ENCODE measurements at regions not wholly inside any gene's neighbourhood (a gene's known extent, or its start where the extent isn't known, plus 50 kb on each side); places are given as distances from the start of the nearest gene placed in this dataset.
"Not testable (repeated sequence)": the region's sequence is repeated elsewhere in the genome, so short reads cannot be mapped to it uniquely, and the experiment has no call there.

DNA sequence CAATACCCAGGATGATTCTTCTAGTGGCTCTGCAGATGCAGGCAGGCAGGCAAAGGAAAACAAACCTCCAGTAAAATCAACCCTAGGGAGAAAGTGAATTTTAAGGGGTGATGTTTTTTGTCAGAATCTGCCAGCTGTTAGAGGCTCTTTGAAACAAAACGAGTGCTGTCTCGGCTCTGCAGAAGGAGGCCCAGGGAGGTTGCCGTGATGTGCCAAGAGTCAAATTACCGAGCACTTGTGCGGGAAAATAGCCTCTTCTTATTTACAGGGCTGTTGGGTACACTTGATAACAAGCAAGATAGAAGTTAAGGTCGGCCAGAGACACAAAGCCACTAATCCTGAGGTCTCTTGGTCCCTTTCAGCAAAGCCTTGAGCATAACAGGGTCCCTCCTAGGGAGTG is 68.9 kb upstream of the EEF2KMT start:
- DNase-seq, result no peak
- no peaks in the 10 kb centered on the region for H3K36me3 ChIP-seq
- no peaks in the 10 kb centered on the region for H3K4me1 ChIP-seq
- WGBS, 5 donors, result 13 to 29% (median 26%) methylated on average over 6 of the region's 6 CpGs
- H3K9me3 ChIP-seq, result peaks cover 0 to 14% (median 9%) of the 10 kb centered on the region in 8 donors
- H3K4me3 ChIP-seq, result no peak overlapping the region
- no peak for TF ChIP-seq POLR2AphosphoS5 (IDR thresholded peaks at IDR 0.05)
- TF ChIP-seq, protein P1, sequence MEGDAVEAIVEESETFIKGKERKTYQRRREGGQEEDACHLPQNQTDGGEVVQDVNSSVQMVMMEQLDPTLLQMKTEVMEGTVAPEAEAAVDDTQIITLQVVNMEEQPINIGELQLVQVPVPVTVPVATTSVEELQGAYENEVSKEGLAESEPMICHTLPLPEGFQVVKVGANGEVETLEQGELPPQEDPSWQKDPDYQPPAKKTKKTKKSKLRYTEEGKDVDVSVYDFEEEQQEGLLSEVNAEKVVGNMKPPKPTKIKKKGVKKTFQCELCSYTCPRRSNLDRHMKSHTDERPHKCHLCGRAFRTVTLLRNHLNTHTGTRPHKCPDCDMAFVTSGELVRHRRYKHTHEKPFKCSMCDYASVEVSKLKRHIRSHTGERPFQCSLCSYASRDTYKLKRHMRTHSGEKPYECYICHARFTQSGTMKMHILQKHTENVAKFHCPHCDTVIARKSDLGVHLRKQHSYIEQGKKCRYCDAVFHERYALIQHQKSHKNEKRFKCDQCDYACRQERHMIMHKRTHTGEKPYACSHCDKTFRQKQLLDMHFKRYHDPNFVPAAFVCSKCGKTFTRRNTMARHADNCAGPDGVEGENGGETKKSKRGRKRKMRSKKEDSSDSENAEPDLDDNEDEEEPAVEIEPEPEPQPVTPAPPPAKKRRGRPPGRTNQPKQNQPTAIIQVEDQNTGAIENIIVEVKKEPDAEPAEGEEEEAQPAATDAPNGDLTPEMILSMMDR (IDR thresholded peaks at IDR 0.05 in 8 of 11, conservative IDR thresholded peaks at IDR 0.05 in 3 of 11), result no peak
- no peak for TF ChIP-seq POLR2A (IDR thresholded peaks at IDR 0.05)
- no peak overlapping the region for H3K27ac ChIP-seq
- intact Hi-C loops (cut with DNase I; ENCODE audit: low total_unique reads), result no loop called here
- peaks cover 0 to 30% (median 0%) of the 10 kb centered on the region in 7 donors for H3K27me3 ChIP-seq (replicated peaks in 1 of 7)

DNA sequence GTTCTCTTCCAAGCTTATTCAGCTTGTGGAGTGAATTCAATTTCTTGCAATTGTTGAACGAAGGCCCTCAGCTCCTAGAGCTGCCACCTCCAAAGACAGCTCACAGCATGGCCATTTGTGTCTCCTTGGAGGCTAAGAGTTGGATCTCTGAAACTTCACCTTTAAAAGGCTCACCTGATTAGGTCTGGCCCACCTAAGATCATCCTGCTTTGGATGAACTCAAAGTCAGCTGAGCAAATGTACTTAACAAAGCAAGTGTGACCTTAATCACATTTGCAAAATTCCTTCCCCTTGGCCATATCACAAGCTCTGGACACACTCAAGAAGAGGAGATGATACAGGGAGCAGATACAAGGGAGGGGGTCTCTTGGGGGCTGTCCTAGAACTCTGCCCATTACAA is 67.8 kb upstream of the EEF2KMT start:
- peaks cover 0 to 30% (median 0%) of the 10 kb centered on the region in 7 donors for H3K27me3 ChIP-seq (replicated peaks in 1 of 7)
- peaks cover 0 to 19% (median 11%) of the 10 kb centered on the region in 8 donors for H3K9me3 ChIP-seq
- 78 to 100% (median 86%) methylated on average over 1 of the region's 1 CpG for WGBS, 5 donors
- H3K27ac ChIP-seq; H3K36me3 ChIP-seq; DNase-seq; H3K4me3 ChIP-seq; H3K4me1 ChIP-seq; intact Hi-C loops (cut with DNase I; ENCODE audit: low total_unique reads): not testable (repeated sequence)

DNA sequence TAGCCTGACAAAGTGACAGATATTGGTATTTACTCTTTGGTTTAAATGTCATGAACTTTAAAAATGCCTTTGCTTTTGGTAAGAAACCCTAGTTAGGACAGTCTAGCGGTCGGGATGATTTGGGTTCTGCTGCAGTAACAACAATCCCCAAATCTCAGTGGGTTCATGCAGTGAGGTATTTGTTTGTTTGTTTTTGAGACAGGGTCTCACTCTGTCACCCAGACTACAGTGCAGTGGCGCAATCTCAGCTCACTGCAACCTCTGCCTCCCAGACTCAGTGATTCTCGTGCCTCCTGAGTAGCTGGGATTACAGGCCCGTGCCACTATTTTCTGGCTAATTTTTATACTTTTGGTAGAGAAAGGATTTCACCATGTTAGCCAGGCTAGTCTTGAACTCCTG is 65.2 kb upstream of the EEF2KMT start:
- H3K27ac ChIP-seq; DNase-seq; H3K4me3 ChIP-seq; H3K4me1 ChIP-seq; intact Hi-C loops (cut with DNase I; ENCODE audit: low total_unique reads); H3K36me3 ChIP-seq: not testable (repeated sequence)
- Histone ChIP-seq H3K27me3 (replicated peaks in 1 of 7) (peaks cover 0 to 25% (median 0%) of the 10 kb centered on the region in 7 donors), H3K9me3 (peaks cover 0 to 19% (median 11%) of the 10 kb centered on the region in 8 donors)
- 79 to 89% (median 86%) methylated on average over 5 of the region's 5 CpGs for WGBS, 5 donors

DNA sequence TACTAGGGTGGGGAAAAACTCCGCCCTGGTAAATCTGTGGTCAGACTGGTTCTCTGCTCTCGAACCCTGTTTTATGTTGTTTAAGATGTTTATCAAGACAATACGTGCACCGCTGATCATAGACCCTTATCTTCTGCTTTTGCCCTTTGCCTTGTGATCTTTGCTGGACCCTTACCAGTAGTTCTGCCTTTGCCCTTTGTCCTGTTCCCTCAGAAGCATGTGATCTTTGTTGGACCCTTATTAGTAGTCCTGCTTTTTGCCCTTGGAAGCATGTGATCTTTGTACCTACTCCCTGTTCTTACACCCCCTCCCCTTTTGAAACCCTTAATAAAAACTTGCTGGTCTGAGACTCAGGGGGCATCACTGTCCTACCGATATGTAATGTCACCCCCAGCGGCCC is 64.3 kb upstream of the EEF2KMT start:
- 92 to 96% (median 93%) methylated on average over 6 of the region's 6 CpGs for WGBS, 5 donors
- intact Hi-C loops (cut with DNase I; ENCODE audit: low total_unique reads); H3K4me3 ChIP-seq; H3K4me1 ChIP-seq; DNase-seq; H3K27ac ChIP-seq; H3K36me3 ChIP-seq: not testable (repeated sequence)
- Histone ChIP-seq H3K27me3 (replicated peaks in 1 of 7) (peaks cover 0 to 16% (median 0%) of the 10 kb centered on the region in 7 donors), H3K9me3 (peaks cover 0 to 19% (median 11%) of the 10 kb centered on the region in 8 donors)

DNA sequence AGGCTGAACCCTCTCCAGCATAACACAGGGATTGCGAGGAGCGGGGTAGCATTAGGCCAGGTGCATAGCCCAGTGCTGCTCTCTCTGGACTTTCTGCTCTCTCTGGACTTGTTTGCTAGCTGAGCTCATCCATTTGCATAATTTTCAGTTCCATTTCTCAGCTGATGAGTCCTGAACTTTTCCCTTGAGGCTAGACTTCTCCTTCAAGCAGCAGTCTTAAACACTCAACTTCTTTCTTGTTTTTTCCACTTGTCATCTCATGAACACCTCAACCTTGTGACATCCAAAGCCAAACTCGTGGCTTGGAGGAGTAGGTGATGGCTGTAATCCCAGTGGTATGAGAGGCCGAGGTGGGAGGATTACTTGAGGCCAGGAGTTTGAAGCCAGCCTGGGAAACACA is 62.4 kb upstream of the EEF2KMT start:
- H3K36me3 ChIP-seq; H3K27ac ChIP-seq; DNase-seq; H3K4me1 ChIP-seq; intact Hi-C loops (cut with DNase I; ENCODE audit: low total_unique reads); H3K4me3 ChIP-seq; H3K27me3 ChIP-seq (replicated peaks in 1 of 7): not testable (repeated sequence)
- 61 to 80% (median 71%) methylated on average over 4 of the region's 4 CpGs for WGBS, 5 donors
- peaks cover 0 to 19% (median 11%) of the 10 kb centered on the region in 8 donors for H3K9me3 ChIP-seq

DNA sequence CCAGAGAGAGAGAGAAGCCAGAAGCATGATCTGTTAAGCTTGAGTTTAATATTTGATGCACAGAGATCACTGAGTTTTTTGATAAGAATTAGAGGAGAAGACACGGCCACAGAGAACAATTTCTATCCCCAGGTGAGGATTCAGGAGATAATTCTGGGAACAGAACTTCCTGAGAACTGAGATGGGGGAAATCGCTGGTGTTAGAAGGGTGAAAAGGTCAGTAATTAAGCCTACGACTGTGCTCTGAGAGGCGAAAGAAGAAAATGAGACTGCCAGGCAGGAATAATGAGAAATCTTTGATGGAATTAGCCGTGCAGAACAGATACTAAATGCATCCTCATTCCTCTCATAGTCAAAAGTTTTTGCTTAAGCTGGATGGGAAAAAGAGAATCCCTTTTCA is 61.9 kb upstream of the EEF2KMT start:
- intact Hi-C loops (cut with DNase I; ENCODE audit: low total_unique reads); H3K4me3 ChIP-seq; H3K27ac ChIP-seq; H3K36me3 ChIP-seq; H3K4me1 ChIP-seq; DNase-seq; H3K27me3 ChIP-seq (replicated peaks in 1 of 7): not testable (repeated sequence)
- 40 to 51% (median 46%) methylated on average over 5 of the region's 5 CpGs for WGBS, 5 donors
- peaks cover 0 to 19% (median 11%) of the 10 kb centered on the region in 8 donors for H3K9me3 ChIP-seq

DNA sequence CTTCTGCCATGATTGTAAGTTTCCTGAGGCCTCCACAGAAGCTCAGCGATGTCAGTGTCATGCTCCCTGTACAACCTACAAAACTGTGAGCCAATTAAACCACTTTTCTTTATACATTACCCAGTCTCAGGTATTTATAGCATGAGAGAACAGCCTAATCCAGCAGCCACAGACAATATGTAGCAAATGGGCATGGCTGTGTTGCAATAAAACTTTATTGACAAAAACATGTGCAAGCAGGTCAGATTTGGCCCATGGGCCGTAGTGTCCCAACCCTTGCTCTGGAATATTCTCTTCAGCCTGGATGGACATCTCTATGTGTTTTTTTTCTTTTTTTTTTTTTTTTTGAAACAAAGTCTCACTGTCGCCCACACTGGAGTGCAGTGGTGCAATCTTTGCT is 60.9 kb upstream of the EEF2KMT start:
- no peaks in the 10 kb centered on the region for H3K4me1 ChIP-seq
- no peak for DNase-seq
- TF ChIP-seq, protein P1 (IDR thresholded peaks at IDR 0.05 in 8 of 11, conservative IDR thresholded peaks at IDR 0.05 in 3 of 11), result no peak
- TF ChIP-seq POLR2AphosphoS5 (IDR thresholded peaks at IDR 0.05) (no peak), POLR2A (IDR thresholded peaks at IDR 0.05) (no peak)
- H3K36me3 ChIP-seq, result no peaks in the 10 kb centered on the region
- H3K27me3 ChIP-seq (replicated peaks in 1 of 7), result no peaks in the 10 kb centered on the region
- H3K4me3 ChIP-seq, result no peak overlapping the region
- H3K27ac ChIP-seq, result no peak overlapping the region
- peaks cover 0 to 19% (median 11%) of the 10 kb centered on the region in 8 donors for H3K9me3 ChIP-seq
- WGBS, 5 donors, result 85 to 89% (median 86%) methylated on average over 3 of the region's 3 CpGs
- intact Hi-C loops (cut with DNase I; ENCODE audit: low total_unique reads), result no loop called here

DNA sequence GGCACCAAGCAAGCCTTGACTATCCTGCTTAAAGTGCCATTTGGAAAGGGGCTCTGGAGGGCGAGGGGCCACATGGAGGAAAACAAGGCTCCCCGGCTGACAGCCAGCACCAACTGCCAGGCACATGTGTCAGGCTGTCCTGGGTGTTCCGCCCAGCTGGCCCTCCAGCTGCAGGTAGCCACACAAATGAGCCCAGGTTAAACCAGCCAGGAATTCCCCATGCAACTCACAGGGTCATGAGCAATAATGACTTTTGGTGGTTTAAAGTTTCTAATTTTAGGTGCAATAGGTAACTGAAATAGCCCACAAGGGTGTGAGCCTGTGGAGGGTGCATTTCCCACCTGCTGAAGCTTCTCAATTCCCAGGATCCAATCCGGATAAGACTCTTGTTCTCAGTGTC is 58.9 kb upstream of the EEF2KMT start:
- DNase-seq; H3K27ac ChIP-seq; H3K4me1 ChIP-seq; H3K4me3 ChIP-seq; H3K27me3 ChIP-seq (replicated peaks in 1 of 7); H3K36me3 ChIP-seq; H3K9me3 ChIP-seq; intact Hi-C loops (cut with DNase I; ENCODE audit: low total_unique reads): not testable (repeated sequence)
- WGBS, 5 donors, result 70 to 86% (median 79%) methylated on average over 3 to 4 of the region's 4 CpGs

DNA sequence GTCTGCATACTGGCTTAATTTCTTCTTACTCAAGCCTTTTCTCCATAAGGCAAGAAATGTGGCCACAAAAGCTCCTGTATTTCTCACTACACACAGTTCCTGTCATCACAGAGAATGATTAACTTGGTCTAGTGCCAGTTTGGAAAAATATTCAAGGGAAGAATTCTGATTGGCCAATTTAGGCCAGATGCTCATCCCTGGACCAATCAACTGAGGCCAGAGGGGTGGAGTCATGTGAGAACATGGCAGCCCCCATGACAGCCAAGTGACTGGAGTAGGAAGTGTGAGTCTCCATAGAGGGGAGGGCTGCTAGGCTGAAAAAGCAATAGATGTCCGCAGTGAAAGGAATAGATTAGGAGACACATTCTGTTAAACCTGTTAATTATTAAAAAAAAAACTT is 56.4 kb upstream of the EEF2KMT start:
- H3K9me3 ChIP-seq; H3K4me1 ChIP-seq; H3K36me3 ChIP-seq; H3K4me3 ChIP-seq; DNase-seq; H3K27ac ChIP-seq; intact Hi-C loops (cut with DNase I; ENCODE audit: low total_unique reads); H3K27me3 ChIP-seq (replicated peaks in 1 of 7): not testable (repeated sequence)
- WGBS, 5 donors, result 88 to 100% (median 100%) methylated on average over 1 of the region's 1 CpG
